Fibroblast of the conjunctiva (primary cell): ENCODE measurements at regions not wholly inside any gene's neighbourhood (a gene's known extent, or its start where the extent isn't known, plus 50 kb on each side); places are given as distances from the start of the nearest gene placed in this dataset.
"Not testable (repeated sequence)": the region's sequence is repeated elsewhere in the genome, so short reads cannot be mapped to it uniquely, and the experiment has no call there.

Source experiments
- DNase-seq: peaks from one replicate; pipeline ENCODE4 v3.0.0-alpha.2; 2010; ENCODE audit warnings: low read depth

- DNase-seq: no peak
Measured at GRCh38 chr13:74574964-74575728, 440.9 kb upstream of the KLF12 start.

- no peak for DNase-seq
Measured at GRCh38 chr13:74573654-74574053, 439.4 kb upstream of the KLF12 start.

- no peak for DNase-seq
Measured at GRCh38 chr13:74571811-74572210, 437.6 kb upstream of the KLF12 start.

- DNase-seq: peak; percentile 89
Measured at GRCh38 chr13:74570834-74571233, 436.6 kb upstream of the KLF12 start.

GRCh38 chr13:74570046-74570445, 435.8 kb upstream of the KLF12 start:
- DNase-seq: no peak

GRCh38 chr13:74569251-74569650, 435.0 kb upstream of the KLF12 start:
- DNase-seq: no peak

GRCh38 chr13:74567485-74567884, 433.3 kb upstream of the KLF12 start:
- no peak for DNase-seq

GRCh38 chr13:74562381-74562780, 428.2 kb upstream of the KLF12 start:
- DNase-seq: no peak

- DNase-seq: no peak
Measured at GRCh38 chr13:74561155-74561554, 427.0 kb upstream of the KLF12 start.

- no peak for DNase-seq
Measured at GRCh38 chr13:74560325-74560724, 426.1 kb upstream of the KLF12 start.

GRCh38 chr13:74557870-74558269, 423.7 kb upstream of the KLF12 start:
- DNase-seq: no peak

- DNase-seq: no peak
Measured at GRCh38 chr13:74555651-74556420, 421.6 kb upstream of the KLF12 start.

- DNase-seq: no peak
Measured at GRCh38 chr13:74555276-74555625, 421.0 kb upstream of the KLF12 start.

- no peak for DNase-seq
Measured at GRCh38 chr13:74554569-74555275, 420.5 kb upstream of the KLF12 start.

GRCh38 chr13:74550039-74550438, 415.8 kb upstream of the KLF12 start:
- no peak for DNase-seq

GRCh38 chr13:74536649-74537048, 402.4 kb upstream of the KLF12 start:
- DNase-seq: not testable (repeated sequence)

- DNase-seq: no peak
Measured at GRCh38 chr13:74533226-74533625, 399.0 kb upstream of the KLF12 start.

- DNase-seq: no peak
Measured at GRCh38 chr13:74530011-74530410, 395.8 kb upstream of the KLF12 start.

- DNase-seq: no peak
Measured at GRCh38 chr13:74528734-74529513, 394.7 kb upstream of the KLF12 start.

- DNase-seq: no peak
Measured at GRCh38 chr13:74523057-74523456, 388.9 kb upstream of the KLF12 start.

- no peak for DNase-seq
Measured at GRCh38 chr13:74511523-74511922, 377.3 kb upstream of the KLF12 start.

GRCh38 chr13:74487091-74487722, 353.0 kb upstream of the KLF12 start:
- no peak for DNase-seq
